ENCODE measurements at regions not wholly inside any gene's neighbourhood (a gene's known extent, or its start where the extent isn't known, plus 50 kb on each side); places are given as distances from the start of the nearest gene placed in this dataset.

DNA sequence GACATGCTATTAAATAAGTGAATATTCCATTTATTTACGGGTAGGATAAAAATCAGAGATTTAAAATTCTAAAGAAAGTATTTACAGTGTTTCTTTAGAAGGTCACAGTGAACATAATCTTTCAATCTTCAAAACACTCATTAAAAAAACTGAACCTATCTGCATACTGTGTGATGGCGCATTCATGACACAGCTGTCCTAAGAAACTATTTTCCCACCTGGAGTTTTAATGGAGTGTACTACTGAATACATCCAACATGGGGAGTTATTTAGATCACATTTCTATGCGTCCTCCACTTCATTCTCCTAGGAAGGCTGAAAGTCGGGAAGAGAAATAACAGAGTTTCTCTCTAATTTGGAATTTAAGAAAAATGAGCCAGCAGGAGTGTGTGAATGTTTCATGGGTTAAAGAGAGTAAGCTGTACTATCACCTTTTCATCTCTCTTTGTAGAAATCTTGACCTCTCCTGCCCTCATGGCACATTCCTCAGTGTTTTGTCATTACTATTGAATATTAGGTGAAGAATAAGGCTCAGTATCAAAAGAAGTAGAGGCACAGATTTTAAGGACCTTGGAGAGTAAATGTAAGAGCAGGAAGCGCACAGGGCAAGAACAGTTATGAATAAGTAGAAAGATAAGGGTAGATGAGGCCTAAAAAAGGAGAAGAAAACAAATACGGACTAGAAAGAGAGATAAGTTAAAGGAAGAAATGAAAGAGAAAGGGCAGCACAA, 551.2 kb upstream of the TUSC1 start:
- no peak for TF ChIP-seq ZFP30 (CRISPR knock-in tag; IDR thresholded peaks at IDR 0.05)
- TF ChIP-seq PATZ1 (CRISPR knock-in tag; IDR thresholded peaks at IDR 0.05; ENCODE audit: borderline replicate concordance) = no peak
- no peak for TF ChIP-seq OSR1 (CRISPR knock-in tag; IDR thresholded peaks at IDR 0.05)
- no peak for TF ChIP-seq ARNTL (CRISPR knock-in tag; IDR thresholded peaks at IDR 0.05; ENCODE audit: borderline replicate concordance, low read depth)
- no peak for TF ChIP-seq SNAI2 (CRISPR knock-in tag; IDR thresholded peaks at IDR 0.05)
- TF ChIP-seq TOX (CRISPR knock-in tag; IDR thresholded peaks at IDR 0.05; ENCODE audit: borderline replicate concordance) = no peak
- TF ChIP-seq ZNF565 (CRISPR knock-in tag; conservative IDR thresholded peaks at IDR 0.05; ENCODE audit: low read depth) = no peak
- TF ChIP-seq ESRRG (CRISPR knock-in tag; IDR thresholded peaks at IDR 0.05) = no peak
- no peak for TF ChIP-seq RARB (CRISPR knock-in tag; IDR thresholded peaks at IDR 0.05)
- TF ChIP-seq, protein P1, sequence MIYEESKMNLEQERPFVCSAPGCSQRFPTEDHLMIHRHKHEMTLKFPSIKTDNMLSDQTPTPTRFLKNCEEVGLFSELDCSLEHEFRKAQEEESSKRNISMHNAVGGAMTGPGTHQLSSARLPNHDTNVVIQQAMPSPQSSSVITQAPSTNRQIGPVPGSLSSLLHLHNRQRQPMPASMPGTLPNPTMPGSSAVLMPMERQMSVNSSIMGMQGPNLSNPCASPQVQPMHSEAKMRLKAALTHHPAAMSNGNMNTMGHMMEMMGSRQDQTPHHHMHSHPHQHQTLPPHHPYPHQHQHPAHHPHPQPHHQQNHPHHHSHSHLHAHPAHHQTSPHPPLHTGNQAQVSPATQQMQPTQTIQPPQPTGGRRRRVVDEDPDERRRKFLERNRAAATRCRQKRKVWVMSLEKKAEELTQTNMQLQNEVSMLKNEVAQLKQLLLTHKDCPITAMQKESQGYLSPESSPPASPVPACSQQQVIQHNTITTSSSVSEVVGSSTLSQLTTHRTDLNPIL (CRISPR knock-in tag; IDR thresholded peaks at IDR 0.05; ENCODE audit: low read depth) = no peak
- TF ChIP-seq GLIS3 (CRISPR knock-in tag; IDR thresholded peaks at IDR 0.05) = no peak
- TF ChIP-seq, protein P2, sequence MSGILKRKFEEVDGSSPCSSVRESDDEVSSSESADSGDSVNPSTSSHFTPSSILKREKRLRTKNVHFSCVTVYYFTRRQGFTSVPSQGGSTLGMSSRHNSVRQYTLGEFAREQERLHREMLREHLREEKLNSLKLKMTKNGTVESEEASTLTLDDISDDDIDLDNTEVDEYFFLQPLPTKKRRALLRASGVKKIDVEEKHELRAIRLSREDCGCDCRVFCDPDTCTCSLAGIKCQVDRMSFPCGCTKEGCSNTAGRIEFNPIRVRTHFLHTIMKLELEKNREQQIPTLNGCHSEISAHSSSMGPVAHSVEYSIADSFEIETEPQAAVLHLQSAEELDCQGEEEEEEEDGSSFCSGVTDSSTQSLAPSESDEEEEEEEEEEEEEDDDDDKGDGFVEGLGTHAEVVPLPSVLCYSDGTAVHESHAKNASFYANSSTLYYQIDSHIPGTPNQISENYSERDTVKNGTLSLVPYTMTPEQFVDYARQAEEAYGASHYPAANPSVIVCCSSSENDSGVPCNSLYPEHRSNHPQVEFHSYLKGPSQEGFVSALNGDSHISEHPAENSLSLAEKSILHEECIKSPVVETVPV (CRISPR knock-in tag; IDR thresholded peaks at IDR 0.05) = no peak
- TF ChIP-seq TSHZ2 (CRISPR knock-in tag; IDR thresholded peaks at IDR 0.05) = no peak
- no peak for TF ChIP-seq ZNF70 (CRISPR knock-in tag; IDR thresholded peaks at IDR 0.05)

Data from SK-N-SH treated with all-trans-retinoic acid at 6 μM for 48 hours (cell line).